Erythroblast (primary cell): ENCODE measurements at regions not wholly inside any gene's neighbourhood (a gene's known extent, or its start where the extent isn't known, plus 50 kb on each side); places are given as distances from the start of the nearest gene placed in this dataset.
"Not testable (repeated sequence)": the region's sequence is repeated elsewhere in the genome, so short reads cannot be mapped to it uniquely, and the experiment has no call there.

Experiments used
- GATA1 ChIP-seq: IDR thresholded peaks from 2 replicates; pipeline ENCODE4 v1.6.1; 2011; ENCODE audit warnings: low read depth, mild to moderate bottlenecking, control low read depth, low read length, moderate library complexity
- POLR2A ChIP-seq: IDR thresholded peaks from 2 replicates; pipeline ENCODE4 v1.6.1; 2011; ENCODE audit warnings: mild to moderate bottlenecking, low read length

DNA sequence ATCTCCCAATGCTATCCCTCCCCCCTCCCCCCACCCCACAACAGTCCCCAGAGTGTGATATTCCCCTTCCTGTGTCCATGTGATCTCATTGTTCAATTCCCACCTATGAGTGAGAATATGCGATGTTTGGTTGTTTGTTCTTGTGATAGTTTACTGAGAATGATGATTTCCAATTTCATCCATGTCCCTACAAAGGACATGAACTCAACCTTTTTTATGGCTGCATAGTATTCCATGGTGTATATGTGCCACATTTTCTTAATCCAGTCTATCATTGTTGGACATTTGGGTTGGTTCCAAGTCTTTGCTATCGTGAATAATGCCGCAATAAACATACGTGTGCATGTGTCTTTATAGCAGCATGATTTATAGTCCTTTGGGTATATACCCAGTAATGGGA is 106.1 kb downstream of the FOXD4L6 start:
- not testable (repeated sequence) for TF ChIP-seq POLR2A, GATA1
